ENCODE measurements at regions not wholly inside any gene's neighbourhood (a gene's known extent, or its start where the extent isn't known, plus 50 kb on each side); places are given as distances from the start of the nearest gene placed in this dataset.

GRCh38 chr12:93962336-93962735 is 186.0 kb upstream of the PLXNC1 start:
- no peak for TF ChIP-seq CTCF (IDR thresholded peaks at IDR 0.05)
- no peak for TF ChIP-seq POLR2A (IDR thresholded peaks at IDR 0.05)
